ENCODE measurements at regions not wholly inside any gene's neighbourhood (a gene's known extent, or its start where the extent isn't known, plus 50 kb on each side); places are given as distances from the start of the nearest gene placed in this dataset.
A peak's percentile ranks its signal among the peaks of the same experiment; 100 is the strongest.

DNA sequence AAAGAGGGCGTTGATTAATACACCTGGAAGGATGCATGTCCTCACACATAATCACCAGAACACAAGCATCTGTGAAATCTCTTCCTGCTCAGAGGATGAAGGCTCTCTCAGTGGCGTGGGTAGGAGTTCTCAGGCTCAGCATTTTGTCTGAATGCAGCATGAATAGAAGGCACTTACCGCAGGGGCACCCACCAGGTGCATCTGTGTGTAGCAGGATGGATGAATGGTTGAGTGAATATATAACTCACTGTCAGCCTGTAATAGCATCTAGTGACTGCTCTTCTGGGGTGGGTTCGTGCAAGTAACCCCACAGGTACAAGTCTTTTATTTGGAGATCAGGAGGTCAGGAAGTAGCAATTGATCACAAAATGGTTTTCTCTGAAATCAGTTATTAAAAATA, 143.0 kb downstream of the SQOR start:
- Histone ChIP-seq H3K4me3 (ENCODE audit: low read depth, low read length, poor library complexity, severe bottlenecking) (peak overlapping the region; percentile 39), H2AFZ (ENCODE audit: low read length) (peak overlapping the region; percentile 56; the same call in 1 of the 2 replicates), H3K9me2 (ENCODE audit: insufficient read depth, low read length) (no peaks in the 10 kb centered on the region), H3K36me3 (ENCODE audit: insufficient read depth, low read length) (no peaks in the 10 kb centered on the region), H3K79me2 (ENCODE audit: insufficient read depth, low read depth, low read length) (no peaks in the 10 kb centered on the region), H3K4me1 (ENCODE audit: insufficient read depth, low read length, poor library complexity, severe bottlenecking) (peaks cover 76% of the 10 kb centered on the region), H3K27ac (ENCODE audit: low read depth, low read length, poor library complexity, severe bottlenecking) (peak overlapping the region; percentile 97), H4K20me1 (ENCODE audit: insufficient read depth, low read length) (no peaks in the 10 kb centered on the region), H3K4me2 (ENCODE audit: low read length) (peak overlapping the region; percentile 76), H3K9me3 (ENCODE audit: low read length) (peaks cover 26% of the 10 kb centered on the region)
- no TSS peak for BruUV-seq (replicated peaks)
- intact Hi-C loops (cut with micrococcal nuclease; ENCODE audit: unreplicated experiment): loop anchor here (1.0 kb wide), 1 partner anchor 43 kb away; no protein-coding TSS in a partner anchor
- TF ChIP-seq, protein P1, sequence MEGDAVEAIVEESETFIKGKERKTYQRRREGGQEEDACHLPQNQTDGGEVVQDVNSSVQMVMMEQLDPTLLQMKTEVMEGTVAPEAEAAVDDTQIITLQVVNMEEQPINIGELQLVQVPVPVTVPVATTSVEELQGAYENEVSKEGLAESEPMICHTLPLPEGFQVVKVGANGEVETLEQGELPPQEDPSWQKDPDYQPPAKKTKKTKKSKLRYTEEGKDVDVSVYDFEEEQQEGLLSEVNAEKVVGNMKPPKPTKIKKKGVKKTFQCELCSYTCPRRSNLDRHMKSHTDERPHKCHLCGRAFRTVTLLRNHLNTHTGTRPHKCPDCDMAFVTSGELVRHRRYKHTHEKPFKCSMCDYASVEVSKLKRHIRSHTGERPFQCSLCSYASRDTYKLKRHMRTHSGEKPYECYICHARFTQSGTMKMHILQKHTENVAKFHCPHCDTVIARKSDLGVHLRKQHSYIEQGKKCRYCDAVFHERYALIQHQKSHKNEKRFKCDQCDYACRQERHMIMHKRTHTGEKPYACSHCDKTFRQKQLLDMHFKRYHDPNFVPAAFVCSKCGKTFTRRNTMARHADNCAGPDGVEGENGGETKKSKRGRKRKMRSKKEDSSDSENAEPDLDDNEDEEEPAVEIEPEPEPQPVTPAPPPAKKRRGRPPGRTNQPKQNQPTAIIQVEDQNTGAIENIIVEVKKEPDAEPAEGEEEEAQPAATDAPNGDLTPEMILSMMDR (conservative IDR thresholded peaks at IDR 0.05; ENCODE audit: low read length): no peak
- TF ChIP-seq EZH2phosphoT487 (IDR thresholded peaks at IDR 0.05; ENCODE audit: borderline replicate concordance, low read depth, low read length): no peak
- ChIA-PET POLR2A (interaction anchor here (0.8 to 2.9 kb wide), 9 partner anchors 8 to 189 kb away, joined by 3 to 37 read pairs (median 4); no protein-coding TSS in a partner anchor), CTCF (ENCODE audit: unreplicated experiment) (no interaction called here)
- peak; percentile 87 for DNase-seq (ENCODE audit: low spot score)

DNA sequence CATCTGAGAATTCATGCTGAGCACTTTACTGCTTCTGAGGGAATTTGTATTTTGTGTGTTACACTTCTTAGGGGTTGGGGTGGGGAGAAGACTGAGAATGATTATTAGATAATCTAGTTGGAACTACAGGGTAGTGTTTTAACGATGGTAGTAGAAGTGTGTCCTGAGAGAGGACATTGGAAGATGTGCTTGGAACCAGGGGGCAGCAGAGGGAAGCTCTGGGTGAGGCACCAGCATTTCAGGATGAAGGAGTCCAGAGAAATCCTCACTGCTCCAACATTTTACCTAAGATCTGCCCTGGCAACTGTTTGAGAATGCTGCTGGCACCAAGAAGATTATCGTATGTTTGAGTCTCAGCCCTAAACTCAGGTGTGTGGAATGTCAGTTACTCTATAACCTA, 145.5 kb downstream of the SQOR start:
- Histone ChIP-seq H3K36me3 (ENCODE audit: insufficient read depth, low read length) (no peaks in the 10 kb centered on the region), H2AFZ (ENCODE audit: low read length) (peak overlapping the region; percentile 15; the same call in 1 of the 2 replicates), H3K9me3 (ENCODE audit: low read length) (peaks cover 11% of the 10 kb centered on the region; the same call in 1 of the 2 replicates), H3K4me1 (ENCODE audit: insufficient read depth, low read length, poor library complexity, severe bottlenecking) (peaks cover 74% of the 10 kb centered on the region), H3K4me2 (ENCODE audit: low read length) (no peak overlapping the region), H3K27ac (ENCODE audit: low read depth, low read length, poor library complexity, severe bottlenecking) (no peak overlapping the region), H4K20me1 (ENCODE audit: insufficient read depth, low read length) (no peaks in the 10 kb centered on the region), H3K9me2 (ENCODE audit: insufficient read depth, low read length) (no peaks in the 10 kb centered on the region), H3K79me2 (ENCODE audit: insufficient read depth, low read depth, low read length) (no peaks in the 10 kb centered on the region), H3K4me3 (ENCODE audit: low read depth, low read length, poor library complexity, severe bottlenecking) (no peak overlapping the region)
- ChIA-PET POLR2A (interaction anchor here (1.1 to 2.9 kb wide), 3 partner anchors 48 to 63 kb away, joined by 4 to 37 read pairs (median 4); no protein-coding TSS in a partner anchor), CTCF (ENCODE audit: unreplicated experiment) (interaction anchor here (0.6 kb wide), 1 partner anchor 74 kb away, joined by 3 read pairs; no protein-coding TSS in a partner anchor)
- BruUV-seq (replicated peaks): no TSS peak
- DNase-seq (ENCODE audit: low spot score): no peak
- intact Hi-C loops (cut with micrococcal nuclease; ENCODE audit: unreplicated experiment): no loop called here
- TF ChIP-seq, protein P1 (conservative IDR thresholded peaks at IDR 0.05; ENCODE audit: low read length): no peak
- no peak for TF ChIP-seq EZH2phosphoT487 (IDR thresholded peaks at IDR 0.05; ENCODE audit: borderline replicate concordance, low read depth, low read length)

DNA sequence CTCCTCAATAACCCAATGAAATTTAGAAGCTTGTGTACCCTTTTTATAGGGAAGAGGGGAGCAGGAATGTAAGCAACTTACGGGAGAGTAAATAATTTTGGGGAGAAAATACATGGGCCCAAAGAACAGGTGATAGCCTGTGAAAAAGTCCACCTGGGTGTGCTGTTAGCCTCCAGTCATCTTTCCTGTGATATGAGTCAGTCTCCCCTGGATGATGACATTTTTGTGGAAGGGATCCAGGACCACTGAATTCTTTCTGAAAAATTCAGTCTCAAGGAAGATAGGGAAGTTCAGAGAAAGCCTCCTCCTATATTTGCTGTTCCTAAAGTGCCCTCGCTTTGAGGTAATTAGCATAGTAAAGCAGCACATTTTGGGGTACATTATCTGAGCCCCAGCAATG, 149.8 kb downstream of the SQOR start:
- Histone ChIP-seq H3K4me3 (ENCODE audit: low read depth, low read length, poor library complexity, severe bottlenecking) (no peak overlapping the region), H3K4me1 (ENCODE audit: insufficient read depth, low read length, poor library complexity, severe bottlenecking) (peaks cover 32% of the 10 kb centered on the region), H3K27ac (ENCODE audit: low read depth, low read length, poor library complexity, severe bottlenecking) (no peak overlapping the region), H2AFZ (ENCODE audit: low read length) (no peak overlapping the region; the same call in 1 of the 2 replicates), H3K9me3 (ENCODE audit: low read length) (peaks cover 7% of the 10 kb centered on the region; the same call in 1 of the 2 replicates), H3K79me2 (ENCODE audit: insufficient read depth, low read depth, low read length) (no peaks in the 10 kb centered on the region), H3K36me3 (ENCODE audit: insufficient read depth, low read length) (no peaks in the 10 kb centered on the region), H4K20me1 (ENCODE audit: insufficient read depth, low read length) (no peaks in the 10 kb centered on the region), H3K4me2 (ENCODE audit: low read length) (no peak overlapping the region), H3K9me2 (ENCODE audit: insufficient read depth, low read length) (no peaks in the 10 kb centered on the region)
- no peak for DNase-seq (ENCODE audit: low spot score)
- TF ChIP-seq EZH2phosphoT487 (IDR thresholded peaks at IDR 0.05; ENCODE audit: borderline replicate concordance, low read depth, low read length): no peak
- TF ChIP-seq, protein P1 (conservative IDR thresholded peaks at IDR 0.05; ENCODE audit: low read length): no peak
- ChIA-PET CTCF (ENCODE audit: unreplicated experiment) (no interaction called here), POLR2A (no interaction called here)
- intact Hi-C loops (cut with micrococcal nuclease; ENCODE audit: unreplicated experiment): no loop called here
- BruUV-seq (replicated peaks): no TSS peak

All from OCI-LY7 (cell line).